HUES64 (cell line): ENCODE measurements at regions not wholly inside any gene's neighbourhood (a gene's known extent, or its start where the extent isn't known, plus 50 kb on each side); places are given as distances from the start of the nearest gene placed in this dataset.

Source experiments
- H3K27ac ChIP-seq: 2 replicates; pipeline ENCODE4 v1.7.0; 2013; ENCODE audit warnings: low read depth, low read length, inconsistent platforms
- H3K27me3 ChIP-seq: 2 replicates; pipeline ENCODE4 v1.6.1; 2013; ENCODE audit warnings: mild to moderate bottlenecking, low read length; ENCODE audit not compliant: insufficient read depth
- H3K36me3 ChIP-seq: 2 replicates; pipeline ENCODE4 v1.6.1; 2013; ENCODE audit warnings: mild to moderate bottlenecking, low read length; ENCODE audit not compliant: insufficient read depth
- H3K4me1 ChIP-seq: 2 replicates; pipeline ENCODE4 v1.6.1; 2013; ENCODE audit warnings: mild to moderate bottlenecking, low read length, moderate library complexity; ENCODE audit not compliant: insufficient read depth
- H3K4me3 ChIP-seq: 2 replicates; pipeline ENCODE4 v1.5.1; 2013; ENCODE audit warnings: mild to moderate bottlenecking, low read length, moderate library complexity
- H3K9ac ChIP-seq: 2 replicates; pipeline ENCODE4 v1.6.1; 2013; ENCODE audit warnings: mild to moderate bottlenecking, low read depth, low read length
- H3K9me3 ChIP-seq: 2 replicates; pipeline ENCODE4 v1.6.1; 2013; ENCODE audit warnings: low read depth, low read length; ENCODE audit not compliant: insufficient read depth
- WGBS: fragments of 150-250, 120-280 bp; methylation state at CpG from one replicate; pipeline ENCODE4 v1.1.7; 2013; ENCODE audit warnings: missing lambda C conversion rate; 5-methylcytosine and 5-hydroxymethylcytosine counted together

GRCh38 chr4:115944146-115944905, 830.9 kb upstream of the NDST4 start:
- H3K27ac ChIP-seq: no peak overlapping the region

GRCh38 chr4:115938764-115939443, 825.5 kb upstream of the NDST4 start:
- H3K27me3 ChIP-seq: no peaks in the 10 kb centered on the region
- no peak overlapping the region for H3K27ac ChIP-seq
- no peaks in the 10 kb centered on the region for H3K36me3 ChIP-seq
- WGBS: 87% methylated on average over 2 of the region's 4 CpGs
- H3K9me3 ChIP-seq: no peaks in the 10 kb centered on the region; the same call in 1 of the 2 replicates
- H3K4me1 ChIP-seq: no peaks in the 10 kb centered on the region
- no peak overlapping the region for H3K9ac ChIP-seq
- no peak overlapping the region for H3K4me3 ChIP-seq

More at GRCh38 chr4:115944146-115944905, 830.9 kb upstream of the NDST4 start:
- Histone ChIP-seq H3K27me3 (no peaks in the 10 kb centered on the region), H3K4me1 (no peaks in the 10 kb centered on the region), H3K4me3 (no peak overlapping the region), H3K9me3 (no peaks in the 10 kb centered on the region; the same call in 1 of the 2 replicates), H3K36me3 (no peaks in the 10 kb centered on the region), H3K9ac (no peak overlapping the region)
- WGBS: 85% methylated on average over 5 of the region's 5 CpGs

DNA sequence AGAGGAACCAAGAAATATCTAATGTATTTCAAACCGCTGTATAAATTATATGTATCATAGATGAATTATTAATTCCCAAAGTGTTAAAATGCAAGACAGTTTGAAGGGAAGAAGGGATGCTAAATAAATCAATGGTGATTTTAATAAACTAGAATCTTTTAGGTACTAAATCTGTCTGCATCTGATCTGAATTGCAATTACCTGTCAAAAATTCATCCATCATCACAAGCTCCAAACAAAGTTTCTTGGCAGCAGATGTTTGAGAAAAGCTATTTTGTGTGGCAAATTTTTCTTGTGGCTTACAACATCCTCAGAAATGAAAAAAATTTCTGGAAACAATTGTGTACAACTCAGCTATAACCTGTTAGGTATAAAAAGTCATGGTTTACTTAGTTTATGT, 816.0 kb upstream of the NDST4 start:
- Histone ChIP-seq H3K4me1 (no peaks in the 10 kb centered on the region), H3K27me3 (no peaks in the 10 kb centered on the region), H3K9ac (no peak overlapping the region), H3K4me3 (no peak overlapping the region), H3K27ac (no peak overlapping the region), H3K9me3 (no peaks in the 10 kb centered on the region), H3K36me3 (no peaks in the 10 kb centered on the region)
- WGBS: no CpG with 5 or more reads among the region's 1 CpG

DNA sequence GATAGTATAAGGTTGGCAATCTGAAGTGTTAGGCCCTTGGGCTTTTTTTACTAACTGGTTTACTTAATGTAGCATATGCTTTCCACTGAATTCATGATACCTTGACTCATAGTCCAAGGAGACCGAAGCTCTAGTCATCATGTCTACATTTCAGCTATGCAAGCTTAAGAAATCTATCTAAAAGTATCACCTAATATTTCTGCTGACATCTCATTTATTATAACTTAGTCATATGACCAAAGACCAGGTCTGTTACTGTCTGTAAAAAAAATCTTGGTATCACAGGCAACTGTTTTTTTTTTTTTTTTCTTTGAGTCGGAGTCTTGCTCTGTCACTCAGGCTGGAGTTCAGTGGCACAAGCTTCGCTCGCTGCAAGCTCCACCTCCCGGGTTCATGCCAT, 814.0 kb upstream of the NDST4 start:
- Histone ChIP-seq H3K36me3 (no peaks in the 10 kb centered on the region), H3K27ac (no peak overlapping the region), H3K4me3 (no peak overlapping the region), H3K9me3 (no peaks in the 10 kb centered on the region), H3K4me1 (no peaks in the 10 kb centered on the region), H3K9ac (no peak overlapping the region), H3K27me3 (no peaks in the 10 kb centered on the region)
- WGBS: 91% methylated on average over 5 of the region's 5 CpGs

DNA sequence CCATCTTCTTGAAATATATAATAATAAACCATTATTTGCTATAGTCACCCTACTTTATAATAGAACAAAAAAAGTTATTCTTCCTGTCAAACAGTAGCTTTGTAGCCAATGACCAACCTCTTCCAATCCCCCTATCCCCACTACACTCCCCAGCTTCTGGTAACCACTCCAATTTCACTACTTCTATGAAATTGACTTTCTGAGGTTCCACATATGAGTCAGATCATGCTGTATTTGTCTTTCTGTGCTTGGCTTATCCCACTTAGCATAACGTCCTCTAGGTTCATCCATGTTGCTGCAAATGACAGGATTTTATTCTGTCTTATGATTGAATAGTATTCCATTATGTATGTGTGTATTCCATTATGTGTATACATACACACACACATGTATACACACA, 809.7 kb upstream of the NDST4 start:
- Histone ChIP-seq H3K9me3 (no peaks in the 10 kb centered on the region), H3K4me1 (no peaks in the 10 kb centered on the region), H3K27me3 (no peaks in the 10 kb centered on the region), H3K4me3 (no peak overlapping the region), H3K27ac (no peak overlapping the region), H3K36me3 (no peaks in the 10 kb centered on the region), H3K9ac (no peak overlapping the region)
- WGBS: 91% methylated on average over 1 of the region's 1 CpG

GRCh38 chr4:115920637-115921036, 807.2 kb upstream of the NDST4 start:
- Histone ChIP-seq H3K9ac (no peak overlapping the region), H3K27ac (no peak overlapping the region), H3K9me3 (no peaks in the 10 kb centered on the region), H3K4me3 (no peak overlapping the region), H3K36me3 (no peaks in the 10 kb centered on the region), H3K27me3 (no peaks in the 10 kb centered on the region), H3K4me1 (no peaks in the 10 kb centered on the region)
- WGBS: 96% methylated on average over 18 of the region's 18 CpGs

DNA sequence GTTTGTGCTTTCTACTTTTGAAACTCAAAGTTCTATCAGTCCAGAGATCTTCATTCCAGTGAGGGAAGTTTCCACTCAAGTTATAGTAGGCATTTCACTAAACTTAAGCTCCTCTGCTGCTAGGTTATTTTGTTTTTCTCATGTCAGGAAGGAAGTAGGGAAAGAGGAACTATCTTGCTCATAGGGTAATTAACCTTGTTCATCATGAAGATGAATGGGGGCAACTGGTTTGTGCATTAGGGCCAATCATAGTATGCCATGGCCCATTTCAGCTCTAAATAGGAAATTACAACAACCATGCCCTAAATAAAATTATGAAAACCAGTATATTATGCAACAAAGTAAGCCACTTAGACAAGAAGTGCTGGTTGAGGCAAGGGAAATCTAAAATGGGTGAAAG, 804.7 kb upstream of the NDST4 start:
- no peaks in the 10 kb centered on the region for H3K27me3 ChIP-seq
- H3K9ac ChIP-seq: no peak overlapping the region
- no peaks in the 10 kb centered on the region for H3K9me3 ChIP-seq
- H3K4me1 ChIP-seq: no peaks in the 10 kb centered on the region
- no peak overlapping the region for H3K27ac ChIP-seq
- no peak overlapping the region for H3K4me3 ChIP-seq
- H3K36me3 ChIP-seq: no peaks in the 10 kb centered on the region

DNA sequence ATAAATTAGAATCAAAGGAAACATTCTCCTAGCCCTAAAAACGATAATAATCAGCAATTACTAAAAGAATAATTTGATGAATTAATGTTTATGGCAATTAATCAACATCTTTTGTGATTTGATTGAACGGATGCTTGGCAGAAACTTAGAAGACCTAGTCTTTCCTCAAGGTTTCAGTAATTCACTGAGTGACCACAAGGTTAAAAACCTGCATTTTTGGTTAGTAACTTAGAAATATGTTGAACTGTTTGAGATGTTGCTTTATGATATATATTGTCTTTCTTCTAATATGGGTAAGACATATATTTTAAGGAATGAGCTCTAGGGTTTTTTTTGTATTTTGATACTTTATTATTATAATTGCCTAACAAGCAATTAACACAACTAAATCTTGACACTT, 793.0 kb upstream of the NDST4 start:
- no peak overlapping the region for H3K27ac ChIP-seq
- no peak overlapping the region for H3K4me3 ChIP-seq
- WGBS: 88% methylated on average over 1 of the region's 2 CpGs
- H3K36me3 ChIP-seq: no peaks in the 10 kb centered on the region
- H3K4me1 ChIP-seq: no peaks in the 10 kb centered on the region
- H3K27me3 ChIP-seq: no peaks in the 10 kb centered on the region
- no peak overlapping the region for H3K9ac ChIP-seq
- 0 out of 2 replicates have a peak, but pooled peaks cover 2% of the 10 kb centered on the region for H3K9me3 ChIP-seq

DNA sequence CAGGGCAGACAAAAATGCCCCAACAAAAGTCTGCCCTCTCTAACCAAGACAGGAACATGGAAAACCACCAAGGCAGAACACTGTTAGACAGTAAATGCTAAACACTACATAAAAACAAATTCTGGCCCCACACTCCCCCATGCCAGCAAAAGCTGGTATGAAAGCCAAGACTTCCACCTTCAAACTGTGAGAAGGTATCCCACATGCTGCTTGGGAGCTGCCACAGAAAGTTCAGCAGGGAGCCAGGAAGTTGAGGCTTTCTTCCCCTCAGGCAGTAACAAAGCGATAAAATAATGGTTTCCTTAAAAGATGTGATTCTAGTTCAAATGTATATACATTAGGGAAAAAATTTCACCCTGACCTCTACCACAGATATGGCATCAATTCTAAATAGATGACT, 770.4 kb upstream of the NDST4 start:
- 100% methylated on average over 1 of the region's 1 CpG for WGBS
- Histone ChIP-seq H3K27ac (no peak overlapping the region), H3K4me3 (no peak overlapping the region), H3K27me3 (no peaks in the 10 kb centered on the region), H3K9me3 (no peaks in the 10 kb centered on the region), H3K36me3 (no peaks in the 10 kb centered on the region), H3K9ac (no peak overlapping the region), H3K4me1 (no peaks in the 10 kb centered on the region)

- Histone ChIP-seq H3K4me1 (no peaks in the 10 kb centered on the region), H3K9ac (no peak overlapping the region), H3K9me3 (no peaks in the 10 kb centered on the region), H3K4me3 (no peak overlapping the region), H3K27me3 (no peaks in the 10 kb centered on the region), H3K36me3 (no peaks in the 10 kb centered on the region), H3K27ac (no peak overlapping the region)
- WGBS: 86% methylated on average over 1 of the region's 1 CpG
These were observed 769.8 kb upstream of the NDST4 start for GRCh38 chr4:115883231-115883630.

DNA sequence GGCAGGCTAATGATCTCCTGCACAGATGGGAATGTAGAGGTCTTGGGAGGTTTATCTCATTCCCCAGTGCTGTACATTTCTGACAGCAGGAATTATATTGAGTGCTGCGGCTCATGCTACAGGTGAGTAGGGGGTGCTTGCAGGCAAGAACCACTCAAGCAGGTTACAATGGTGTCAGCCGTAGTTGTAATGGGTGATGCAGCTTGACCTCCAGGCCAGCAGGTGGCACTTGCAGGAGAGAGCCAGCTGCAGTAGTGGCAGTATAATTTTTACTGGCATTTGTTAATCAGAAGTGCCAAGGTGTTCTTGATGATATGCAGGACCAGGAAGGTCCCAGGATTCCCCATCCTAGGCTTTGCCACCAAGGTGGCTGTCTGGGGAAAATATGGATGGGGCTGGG, 759.6 kb upstream of the NDST4 start:
- no peaks in the 10 kb centered on the region for H3K9me3 ChIP-seq
- H3K4me1 ChIP-seq: no peaks in the 10 kb centered on the region
- no peak overlapping the region for H3K27ac ChIP-seq
- WGBS: 96% methylated on average over 2 of the region's 2 CpGs
- no peaks in the 10 kb centered on the region for H3K27me3 ChIP-seq
- no peak overlapping the region for H3K4me3 ChIP-seq
- no peaks in the 10 kb centered on the region for H3K36me3 ChIP-seq
- H3K9ac ChIP-seq: no peak overlapping the region
